Activated CD8-positive, alpha-beta memory T cell treated with anti-CD3 and anti-CD28 coated beads, Interleukin-2, amount 10 ng/mL, durations not matched to agents 7 days and 5 days (primary cell): ENCODE measurements at regions not wholly inside any gene's neighbourhood (a gene's known extent, or its start where the extent isn't known, plus 50 kb on each side); places are given as distances from the start of the nearest gene placed in this dataset.

Source experiments
- ATAC-seq: fragments of 150-1000 bp; cut with Tn5 transposase; one replicate; pipeline ENCODE4 v1.10.0; 2021; ENCODE audit warnings: moderate library complexity
- CTCF ChIA-PET: fragments of 350-600 bp; sonication (Branson Sonifier 250); formaldehyde crosslinking; loops from one replicate; lab custom pipeline; 2021; ENCODE audit warnings: antibody characterized with exemption; lab: Charles Lee
- DNase-seq: peaks from one replicate; pipeline ENCODE4 v3.0.0-alpha.2; 2020
- H3K27ac Mint-ChIP-seq: one replicate; pipeline ENCODE4 v1.8.0; 2021; ENCODE audit warnings: mild to moderate bottlenecking, mixed read lengths
- H3K27me3 Mint-ChIP-seq: one replicate; pipeline ENCODE4 v1.8.0; 2021; ENCODE audit warnings: mixed read lengths
- H3K36me3 Mint-ChIP-seq: one replicate; pipeline ENCODE4 v1.8.0; 2021; ENCODE audit warnings: mild to moderate bottlenecking, mixed read lengths
- H3K4me1 Mint-ChIP-seq: one replicate; pipeline ENCODE4 v1.8.0; 2021; ENCODE audit warnings: mixed read lengths
- H3K4me3 Mint-ChIP-seq: one replicate; pipeline ENCODE4 v1.8.0; 2021; ENCODE audit warnings: mild to moderate bottlenecking, moderate library complexity, mixed read lengths
- H3K9me3 Mint-ChIP-seq: one replicate; pipeline ENCODE4 v1.8.0; 2022; ENCODE audit warnings: low read depth, mixed read lengths

- DNase-seq (no peak), ATAC-seq (no peak)
- no peaks in the 10 kb centered on the region for H3K9me3 Mint-ChIP-seq
- CTCF ChIA-PET, result no interaction called here
- H3K36me3 Mint-ChIP-seq, result no peaks in the 10 kb centered on the region
- H3K4me1 Mint-ChIP-seq, result no peaks in the 10 kb centered on the region
- H3K4me3 Mint-ChIP-seq, result no peak overlapping the region
- H3K27ac Mint-ChIP-seq, result no peak overlapping the region
- no peaks in the 10 kb centered on the region for H3K27me3 Mint-ChIP-seq
Observed at GRCh38 chr13:70964124-70964523, 855.9 kb upstream of the KLHL1 start.

DNA sequence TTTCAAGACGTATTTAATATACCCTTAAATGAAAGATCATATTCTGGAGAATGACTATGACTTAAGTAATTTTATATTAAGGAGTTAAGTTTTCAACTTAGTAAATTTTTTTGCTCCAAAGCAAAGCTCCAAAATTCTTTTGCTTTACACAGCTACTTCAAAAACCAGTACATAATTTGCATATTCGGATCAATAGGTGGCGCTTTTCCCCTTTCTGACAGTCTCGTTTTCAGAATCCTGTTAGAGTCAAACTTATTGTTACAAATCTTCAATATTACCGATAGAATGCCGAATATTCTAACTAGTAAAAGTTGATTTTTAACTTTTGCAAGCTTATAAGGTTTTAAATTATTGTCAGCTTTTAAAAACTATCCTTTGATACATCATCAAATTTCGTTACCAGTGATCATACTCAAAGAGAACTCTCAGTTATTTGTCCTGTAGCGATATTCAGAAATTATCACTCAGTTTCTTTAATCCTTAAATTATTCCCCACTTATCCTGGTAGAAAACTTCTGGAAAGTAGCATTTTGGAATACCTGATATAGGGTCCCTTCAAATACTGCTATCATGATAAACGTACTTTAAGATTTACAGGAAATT lies 852.7 kb upstream of the KLHL1 start:
- Mint-ChIP-seq H3K36me3 (no peaks in the 10 kb centered on the region), H3K9me3 (no peaks in the 10 kb centered on the region), H3K27ac (no peak overlapping the region), H3K4me3 (no peak overlapping the region), H3K27me3 (no peaks in the 10 kb centered on the region), H3K4me1 (no peaks in the 10 kb centered on the region)
- no peak for ATAC-seq
- CTCF ChIA-PET, result no interaction called here
- no peak for DNase-seq

DNA sequence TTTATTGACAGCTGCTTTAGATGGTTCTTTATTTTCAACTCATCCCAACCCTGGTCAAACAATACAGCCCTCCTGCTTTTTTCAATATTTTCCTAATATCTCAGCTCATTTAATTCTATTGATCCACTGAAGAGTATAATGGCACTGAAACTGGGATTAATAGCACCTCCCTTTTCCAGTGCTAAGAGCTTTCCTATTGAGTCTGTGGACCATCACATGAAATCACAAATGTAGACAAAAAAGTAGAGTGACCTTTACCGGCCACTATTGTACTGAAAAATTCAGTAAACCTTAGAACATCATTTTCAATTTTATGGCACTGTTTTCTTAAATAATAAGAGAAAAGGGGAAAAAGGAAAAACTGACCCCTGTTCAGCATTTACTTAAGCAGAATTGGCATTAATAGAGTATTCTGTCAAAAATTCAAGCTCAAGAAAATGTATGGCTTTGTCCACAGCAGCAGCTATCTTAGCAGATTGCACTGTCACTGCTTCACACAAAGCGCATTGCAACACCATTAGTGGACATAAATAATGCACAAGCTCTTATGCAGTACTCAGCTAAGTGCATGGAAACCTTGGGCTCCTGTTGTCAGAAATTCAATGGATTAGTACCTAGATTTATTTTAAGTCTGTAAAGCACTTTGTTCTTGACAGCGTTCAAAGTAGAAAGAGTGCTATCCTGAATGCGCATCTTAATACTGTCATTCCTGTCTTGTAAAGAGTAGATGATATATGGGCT lies 851.0 kb upstream of the KLHL1 start:
- Mint-ChIP-seq H3K9me3 (no peaks in the 10 kb centered on the region), H3K27ac (no peak overlapping the region), H3K36me3 (no peaks in the 10 kb centered on the region), H3K4me1 (no peaks in the 10 kb centered on the region), H3K27me3 (no peaks in the 10 kb centered on the region), H3K4me3 (no peak overlapping the region)
- CTCF ChIA-PET, result no interaction called here
- DNase-seq (no peak), ATAC-seq (no peak)

GRCh38 chr13:70955887-70956286 lies 847.6 kb upstream of the KLHL1 start:
- DNase-seq, result no peak
- no peak overlapping the region for H3K27ac Mint-ChIP-seq
- H3K4me1 Mint-ChIP-seq, result no peaks in the 10 kb centered on the region
- no peak overlapping the region for H3K4me3 Mint-ChIP-seq
- H3K36me3 Mint-ChIP-seq, result no peaks in the 10 kb centered on the region
- H3K9me3 Mint-ChIP-seq, result no peaks in the 10 kb centered on the region
- CTCF ChIA-PET, result no interaction called here
- ATAC-seq, result no peak
- H3K27me3 Mint-ChIP-seq, result no peaks in the 10 kb centered on the region

- ATAC-seq, result no peak
- H3K27ac Mint-ChIP-seq, result no peak overlapping the region
- no peak overlapping the region for H3K4me3 Mint-ChIP-seq
- no peak for DNase-seq
- no peaks in the 10 kb centered on the region for H3K9me3 Mint-ChIP-seq
- no peaks in the 10 kb centered on the region for H3K27me3 Mint-ChIP-seq
- CTCF ChIA-PET, result no interaction called here
- H3K4me1 Mint-ChIP-seq, result no peaks in the 10 kb centered on the region
- H3K36me3 Mint-ChIP-seq, result no peaks in the 10 kb centered on the region
Observed at GRCh38 chr13:70950664-70951063, 842.4 kb upstream of the KLHL1 start.

GRCh38 chr13:70945506-70945905 lies 837.3 kb upstream of the KLHL1 start:
- H3K36me3 Mint-ChIP-seq, result no peaks in the 10 kb centered on the region
- CTCF ChIA-PET, result no interaction called here

DNA sequence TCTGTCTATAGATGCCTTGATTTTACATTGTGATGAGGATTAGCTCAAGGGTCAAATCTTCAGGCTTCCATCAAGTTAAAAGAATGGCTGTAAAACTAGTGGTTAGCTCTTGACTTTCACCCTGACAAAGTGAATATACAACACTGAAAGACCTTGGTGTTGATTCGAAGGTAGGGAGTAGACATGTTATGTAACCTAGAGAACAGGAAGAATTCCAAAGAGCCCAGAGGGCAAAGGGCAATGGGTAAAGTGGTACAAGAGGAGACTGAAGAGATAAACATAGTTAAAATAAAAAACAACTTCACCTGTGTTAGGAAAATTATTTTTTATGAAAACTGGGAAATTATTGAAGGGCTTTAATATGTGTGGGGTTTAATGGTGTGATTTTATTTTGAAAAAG lies 833.2 kb upstream of the KLHL1 start:
- H3K36me3 Mint-ChIP-seq, result no peaks in the 10 kb centered on the region
- ATAC-seq (no peak), DNase-seq (no peak)
- H3K27ac Mint-ChIP-seq, result no peak overlapping the region
- H3K27me3 Mint-ChIP-seq, result no peaks in the 10 kb centered on the region
- no peaks in the 10 kb centered on the region for H3K4me1 Mint-ChIP-seq
- no peak overlapping the region for H3K4me3 Mint-ChIP-seq
- CTCF ChIA-PET, result no interaction called here
- H3K9me3 Mint-ChIP-seq, result peaks cover 10% of the 10 kb centered on the region

More at GRCh38 chr13:70945506-70945905, 837.3 kb upstream of the KLHL1 start:
- ATAC-seq (no peak), DNase-seq (no peak)
- Mint-ChIP-seq H3K4me3 (no peak overlapping the region), H3K27ac (no peak overlapping the region), H3K4me1 (no peaks in the 10 kb centered on the region), H3K27me3 (no peaks in the 10 kb centered on the region), H3K9me3 (peaks cover under 1% of the 10 kb centered on the region)

DNA sequence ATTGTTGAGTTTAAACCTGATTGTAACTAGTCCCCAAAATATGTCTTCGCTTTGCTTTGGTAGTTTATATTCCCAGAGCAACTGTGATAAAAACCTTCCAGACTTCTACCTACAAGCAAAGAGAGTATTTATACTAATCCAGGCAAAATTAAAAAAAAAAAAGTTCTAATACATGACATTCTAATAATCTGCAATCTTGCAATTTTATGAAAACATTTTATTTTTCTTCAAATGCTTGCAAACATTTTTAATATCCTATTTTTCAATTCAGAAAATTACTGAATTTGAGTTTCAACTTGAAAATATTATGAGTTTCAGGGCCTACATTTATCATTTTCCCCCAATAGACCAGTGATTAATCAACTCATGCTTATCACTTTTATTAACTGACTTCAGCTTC lies 830.2 kb upstream of the KLHL1 start:
- H3K27me3 Mint-ChIP-seq, result no peaks in the 10 kb centered on the region
- H3K4me3 Mint-ChIP-seq, result no peak overlapping the region
- no peak for ATAC-seq
- H3K9me3 Mint-ChIP-seq, result peaks cover 13% of the 10 kb centered on the region
- CTCF ChIA-PET, result no interaction called here
- no peak for DNase-seq
- no peaks in the 10 kb centered on the region for H3K36me3 Mint-ChIP-seq
- H3K4me1 Mint-ChIP-seq, result no peaks in the 10 kb centered on the region
- no peak overlapping the region for H3K27ac Mint-ChIP-seq

DNA sequence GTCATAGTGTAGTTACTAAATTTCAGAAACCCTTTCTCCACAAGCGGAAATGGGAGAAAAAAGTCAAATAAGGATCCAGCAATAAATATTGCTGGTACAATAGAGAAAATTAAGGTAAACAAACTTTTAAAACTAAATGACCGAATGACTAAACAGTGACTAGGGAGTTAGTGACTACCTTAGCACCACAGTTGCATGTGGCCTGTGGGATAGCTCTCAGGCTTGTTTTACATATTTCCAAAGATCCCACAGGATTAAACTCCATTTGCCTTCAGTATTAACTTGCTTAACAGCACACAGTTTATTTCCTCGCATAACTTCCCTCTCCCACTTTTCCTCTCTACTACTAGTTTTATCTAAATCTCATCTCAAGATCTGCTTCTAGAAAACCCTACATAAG lies 824.3 kb upstream of the KLHL1 start:
- Mint-ChIP-seq H3K9me3 (peaks cover 6% of the 10 kb centered on the region), H3K27me3 (no peaks in the 10 kb centered on the region), H3K4me1 (no peaks in the 10 kb centered on the region), H3K27ac (no peak overlapping the region), H3K4me3 (no peak overlapping the region), H3K36me3 (no peaks in the 10 kb centered on the region)
- no peak for ATAC-seq
- DNase-seq, result no peak
- CTCF ChIA-PET, result no interaction called here

- ATAC-seq (no peak), DNase-seq (no peak)
- Mint-ChIP-seq H3K9me3 (peaks cover 7% of the 10 kb centered on the region), H3K27me3 (no peaks in the 10 kb centered on the region), H3K4me3 (no peak overlapping the region), H3K27ac (no peak overlapping the region), H3K36me3 (no peaks in the 10 kb centered on the region), H3K4me1 (no peaks in the 10 kb centered on the region)
- CTCF ChIA-PET, result no interaction called here
Observed at GRCh38 chr13:70923863-70924752, 815.9 kb upstream of the KLHL1 start.

- H3K4me1 Mint-ChIP-seq, result no peaks in the 10 kb centered on the region
- H3K27me3 Mint-ChIP-seq, result no peaks in the 10 kb centered on the region
- no peak overlapping the region for H3K4me3 Mint-ChIP-seq
- CTCF ChIA-PET, result no interaction called here
- peaks cover 8% of the 10 kb centered on the region for H3K9me3 Mint-ChIP-seq
- no peak for ATAC-seq
- no peak overlapping the region for H3K27ac Mint-ChIP-seq
- no peaks in the 10 kb centered on the region for H3K36me3 Mint-ChIP-seq
- no peak for DNase-seq
Observed at GRCh38 chr13:70911286-70911685, 803.0 kb upstream of the KLHL1 start.

DNA sequence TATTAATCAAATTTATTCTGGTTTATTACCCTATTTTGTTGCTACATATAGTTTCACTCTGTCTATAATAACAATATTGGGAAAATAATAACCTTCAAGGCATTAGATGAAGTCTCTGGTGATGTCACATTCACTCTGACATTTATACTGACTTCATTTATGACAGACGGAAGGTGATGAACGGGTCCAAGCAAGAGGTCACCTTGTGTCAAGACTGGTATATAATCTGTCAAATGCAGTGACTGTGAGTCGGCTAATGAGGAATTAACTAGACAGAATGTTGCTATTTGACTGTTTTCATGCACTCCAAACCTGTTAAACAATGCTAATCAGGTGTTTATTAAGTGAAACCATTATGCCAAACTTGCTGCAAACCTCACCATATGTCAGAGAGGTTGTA lies 800.5 kb upstream of the KLHL1 start:
- Mint-ChIP-seq H3K27ac (no peak overlapping the region), H3K4me3 (no peak overlapping the region), H3K36me3 (no peaks in the 10 kb centered on the region), H3K27me3 (no peaks in the 10 kb centered on the region), H3K9me3 (peaks cover 6% of the 10 kb centered on the region), H3K4me1 (no peaks in the 10 kb centered on the region)
- no peak for ATAC-seq
- DNase-seq, result no peak
- CTCF ChIA-PET, result no interaction called here

GRCh38 chr13:70905035-70905434 lies 796.8 kb upstream of the KLHL1 start:
- Mint-ChIP-seq H3K27ac (no peak overlapping the region), H3K36me3 (no peaks in the 10 kb centered on the region), H3K4me1 (no peaks in the 10 kb centered on the region), H3K9me3 (peaks cover 2% of the 10 kb centered on the region), H3K27me3 (no peaks in the 10 kb centered on the region), H3K4me3 (no peak overlapping the region)
- no peak for ATAC-seq
- no peak for DNase-seq
- CTCF ChIA-PET, result no interaction called here

DNA sequence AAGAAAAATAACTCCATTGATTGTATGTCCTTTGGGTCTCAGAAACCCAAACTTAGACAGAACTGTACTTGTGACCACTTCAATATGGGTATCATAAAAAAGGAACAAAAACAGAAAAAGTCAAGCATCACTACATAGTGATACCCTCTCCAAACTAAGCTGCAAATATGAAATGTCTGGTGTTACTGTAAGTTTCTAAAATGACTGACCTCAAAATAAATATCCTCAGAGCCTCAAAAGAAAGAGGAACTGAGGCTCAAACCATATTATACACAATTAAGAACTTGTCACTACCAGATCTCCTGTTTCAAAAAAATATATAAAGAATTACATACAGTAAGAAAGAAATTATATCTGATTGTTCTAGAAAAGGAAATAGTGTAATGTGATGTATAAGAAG lies 787.9 kb upstream of the KLHL1 start:
- CTCF ChIA-PET, result no interaction called here
- Mint-ChIP-seq H3K4me1 (no peaks in the 10 kb centered on the region), H3K36me3 (no peaks in the 10 kb centered on the region), H3K27ac (no peak overlapping the region), H3K9me3 (no peaks in the 10 kb centered on the region), H3K27me3 (no peaks in the 10 kb centered on the region), H3K4me3 (no peak overlapping the region)
- DNase-seq, result no peak
- ATAC-seq, result no peak
